ENCODE measurements at regions not wholly inside any gene's neighbourhood (a gene's known extent, or its start where the extent isn't known, plus 50 kb on each side); places are given as distances from the start of the nearest gene placed in this dataset.

DNA sequence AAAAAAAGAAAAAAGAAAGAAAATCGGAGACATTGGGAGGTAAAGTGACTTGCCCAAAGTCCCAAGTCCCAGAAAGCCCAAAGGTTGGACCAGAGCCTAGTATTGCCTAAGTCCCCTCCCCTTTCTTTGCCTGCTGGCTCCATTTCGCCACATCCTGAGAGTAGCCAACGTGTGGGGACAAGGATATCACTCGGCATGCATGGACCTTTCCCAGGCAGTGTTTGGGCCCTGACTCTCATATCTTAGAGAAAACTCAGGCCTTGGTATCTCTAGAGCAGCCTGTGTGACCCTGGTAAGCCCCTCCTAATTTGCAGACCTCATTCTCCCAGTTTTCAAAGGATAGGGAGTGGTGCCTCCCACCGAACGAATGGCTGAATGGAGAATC lies 294.2 kb upstream of the ZMIZ1 start:
- H2AFZ ChIP-seq (ENCODE audit: low read length): no peak overlapping the region
- no peak overlapping the region for H3K9ac ChIP-seq (ENCODE audit: insufficient read depth, low read length)
- no peaks in the 10 kb centered on the region for H3K27me3 ChIP-seq (ENCODE audit: control insufficient read depth, insufficient read depth, low read length)
- H3K4me1 ChIP-seq (ENCODE audit: control insufficient read depth, extremely low read depth, insufficient read depth, low read length): peaks cover 4% of the 10 kb centered on the region
- no peak overlapping the region for H3K27ac ChIP-seq (ENCODE audit: insufficient read depth, low read length)
- no peaks in the 10 kb centered on the region for H3K79me2 ChIP-seq (ENCODE audit: control insufficient read depth, insufficient read depth, low read length)
- no peak for TF ChIP-seq EZH2 (IDR thresholded peaks at IDR 0.05; ENCODE audit: low read length, missing control alignments)
- TF ChIP-seq, protein P1, sequence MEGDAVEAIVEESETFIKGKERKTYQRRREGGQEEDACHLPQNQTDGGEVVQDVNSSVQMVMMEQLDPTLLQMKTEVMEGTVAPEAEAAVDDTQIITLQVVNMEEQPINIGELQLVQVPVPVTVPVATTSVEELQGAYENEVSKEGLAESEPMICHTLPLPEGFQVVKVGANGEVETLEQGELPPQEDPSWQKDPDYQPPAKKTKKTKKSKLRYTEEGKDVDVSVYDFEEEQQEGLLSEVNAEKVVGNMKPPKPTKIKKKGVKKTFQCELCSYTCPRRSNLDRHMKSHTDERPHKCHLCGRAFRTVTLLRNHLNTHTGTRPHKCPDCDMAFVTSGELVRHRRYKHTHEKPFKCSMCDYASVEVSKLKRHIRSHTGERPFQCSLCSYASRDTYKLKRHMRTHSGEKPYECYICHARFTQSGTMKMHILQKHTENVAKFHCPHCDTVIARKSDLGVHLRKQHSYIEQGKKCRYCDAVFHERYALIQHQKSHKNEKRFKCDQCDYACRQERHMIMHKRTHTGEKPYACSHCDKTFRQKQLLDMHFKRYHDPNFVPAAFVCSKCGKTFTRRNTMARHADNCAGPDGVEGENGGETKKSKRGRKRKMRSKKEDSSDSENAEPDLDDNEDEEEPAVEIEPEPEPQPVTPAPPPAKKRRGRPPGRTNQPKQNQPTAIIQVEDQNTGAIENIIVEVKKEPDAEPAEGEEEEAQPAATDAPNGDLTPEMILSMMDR (conservative IDR thresholded peaks at IDR 0.05 in 1 of 2, IDR thresholded peaks at IDR 0.05 in 1 of 2; ENCODE audit: low read depth in 1 of 2, low read length in 2 of 2): no peak
- no peaks in the 10 kb centered on the region for H3K36me3 ChIP-seq (ENCODE audit: control insufficient read depth, insufficient read depth, low read length)
- no peaks in the 10 kb centered on the region for H3K9me3 ChIP-seq (ENCODE audit: control insufficient read depth, insufficient read depth, low read depth, low read length)
- no peak overlapping the region for H3K4me2 ChIP-seq (ENCODE audit: extremely low read depth, insufficient read depth, low read length)
- H4K20me1 ChIP-seq (ENCODE audit: control insufficient read depth, extremely low read depth, insufficient read depth, low read length): no peaks in the 10 kb centered on the region
- no peak for DNase-seq (ENCODE audit: low read depth in 2 of 2)
- no peak overlapping the region for H3K4me3 ChIP-seq (replicated peaks in 1 of 4; ENCODE audit: control extremely low read depth in 1 of 4, insufficient read depth in 1 of 4, low read depth in 3 of 4, low read length in 4 of 4)

- Histone ChIP-seq H3K36me3 (ENCODE audit: control insufficient read depth, insufficient read depth, low read length) (no peaks in the 10 kb centered on the region), H2AFZ (ENCODE audit: low read length) (no peak overlapping the region), H3K79me2 (ENCODE audit: control insufficient read depth, insufficient read depth, low read length) (no peaks in the 10 kb centered on the region), H3K27me3 (ENCODE audit: control insufficient read depth, insufficient read depth, low read length) (no peaks in the 10 kb centered on the region), H3K4me1 (ENCODE audit: control insufficient read depth, extremely low read depth, insufficient read depth, low read length) (peaks cover 4% of the 10 kb centered on the region), H3K9ac (ENCODE audit: insufficient read depth, low read length) (no peak overlapping the region), H4K20me1 (ENCODE audit: control insufficient read depth, extremely low read depth, insufficient read depth, low read length) (no peaks in the 10 kb centered on the region), H3K4me2 (ENCODE audit: extremely low read depth, insufficient read depth, low read length) (no peak overlapping the region), H3K4me3 (replicated peaks in 1 of 4; ENCODE audit: control extremely low read depth in 1 of 4, insufficient read depth in 1 of 4, low read depth in 3 of 4, low read length in 4 of 4) (no peak overlapping the region), H3K9me3 (ENCODE audit: control insufficient read depth, insufficient read depth, low read depth, low read length) (no peaks in the 10 kb centered on the region), H3K27ac (ENCODE audit: insufficient read depth, low read length) (no peak overlapping the region)
- TF ChIP-seq EZH2 (IDR thresholded peaks at IDR 0.05; ENCODE audit: low read length, missing control alignments): no peak
- TF ChIP-seq, protein P1 (conservative IDR thresholded peaks at IDR 0.05 in 1 of 2, IDR thresholded peaks at IDR 0.05 in 1 of 2; ENCODE audit: low read depth in 1 of 2, low read length in 2 of 2): no peak
- DNase-seq (ENCODE audit: low read depth in 2 of 2): peak; percentile 17 to 44
Measured at GRCh38 chr10:78774999-78775711, 293.6 kb upstream of the ZMIZ1 start.

GRCh38 chr10:78775891-78776290 lies 292.9 kb upstream of the ZMIZ1 start:
- no peak overlapping the region for H3K4me3 ChIP-seq (replicated peaks in 1 of 4; ENCODE audit: control extremely low read depth in 1 of 4, insufficient read depth in 1 of 4, low read depth in 3 of 4, low read length in 4 of 4)
- no peak overlapping the region for H2AFZ ChIP-seq (ENCODE audit: low read length)
- no peaks in the 10 kb centered on the region for H3K36me3 ChIP-seq (ENCODE audit: control insufficient read depth, insufficient read depth, low read length)
- H3K9ac ChIP-seq (ENCODE audit: insufficient read depth, low read length): no peak overlapping the region
- TF ChIP-seq EZH2 (IDR thresholded peaks at IDR 0.05; ENCODE audit: low read length, missing control alignments): no peak
- TF ChIP-seq, protein P1 (conservative IDR thresholded peaks at IDR 0.05 in 1 of 2, IDR thresholded peaks at IDR 0.05 in 1 of 2; ENCODE audit: low read depth in 1 of 2, low read length in 2 of 2): no peak
- peaks cover 4% of the 10 kb centered on the region for H3K4me1 ChIP-seq (ENCODE audit: control insufficient read depth, extremely low read depth, insufficient read depth, low read length)
- H3K4me2 ChIP-seq (ENCODE audit: extremely low read depth, insufficient read depth, low read length): no peak overlapping the region
- H4K20me1 ChIP-seq (ENCODE audit: control insufficient read depth, extremely low read depth, insufficient read depth, low read length): no peaks in the 10 kb centered on the region
- H3K79me2 ChIP-seq (ENCODE audit: control insufficient read depth, insufficient read depth, low read length): no peaks in the 10 kb centered on the region
- no peaks in the 10 kb centered on the region for H3K27me3 ChIP-seq (ENCODE audit: control insufficient read depth, insufficient read depth, low read length)
- H3K9me3 ChIP-seq (ENCODE audit: control insufficient read depth, insufficient read depth, low read depth, low read length): no peaks in the 10 kb centered on the region
- no peak for DNase-seq (ENCODE audit: low read depth in 2 of 2)
- H3K27ac ChIP-seq (ENCODE audit: insufficient read depth, low read length): no peak overlapping the region
